Muscle layer of duodenum (tissue), 2 donors: ENCODE measurements at regions not wholly inside any gene's neighbourhood (a gene's known extent, or its start where the extent isn't known, plus 50 kb on each side); places are given as distances from the start of the nearest gene placed in this dataset.
"Not testable (repeated sequence)": the region's sequence is repeated elsewhere in the genome, so short reads cannot be mapped to it uniquely, and the experiment has no call there.

ENCODE experiments used
- H3K27ac ChIP-seq: one replicate; pipeline ENCODE4 v1.7.0; 2013; ENCODE audit warnings: mild to moderate bottlenecking, low read length
- H3K27me3 ChIP-seq: one replicate; pipeline ENCODE4 v1.7.0; 2013; ENCODE audit warnings: low read depth, mild to moderate bottlenecking, control low read depth, low read length
- H3K36me3 ChIP-seq, 2 donors: one replicate each; pipeline ENCODE4 v1.7.0; 2013; ENCODE audit warnings: low read length in 2 of 2, control low read depth in 1 of 2, mild to moderate bottlenecking in 1 of 2; ENCODE audit not compliant: insufficient read depth in 2 of 2, control insufficient read depth in 1 of 2
- H3K4me1 ChIP-seq, 2 donors: one replicate each; pipeline ENCODE4 v1.7.0; 2013; ENCODE audit warnings: low read length in 2 of 2, mild to moderate bottlenecking in 2 of 2, control low read depth in 1 of 2, moderate library complexity in 1 of 2; ENCODE audit not compliant: insufficient read depth in 2 of 2, control insufficient read depth in 1 of 2
- H3K4me3 ChIP-seq, 2 donors: one replicate each; pipeline ENCODE4 v1.7.0; 2013; ENCODE audit warnings: low read length in 2 of 2, low read depth in 1 of 2, mild to moderate bottlenecking in 1 of 2
- H3K9me3 ChIP-seq, 2 donors: one replicate each; pipeline ENCODE4 v1.7.0; 2013; ENCODE audit warnings: low read length in 2 of 2, control low read depth in 1 of 2, mild to moderate bottlenecking in 1 of 2; ENCODE audit not compliant: control insufficient read depth in 1 of 2
- donor health status: healthy.

DNA sequence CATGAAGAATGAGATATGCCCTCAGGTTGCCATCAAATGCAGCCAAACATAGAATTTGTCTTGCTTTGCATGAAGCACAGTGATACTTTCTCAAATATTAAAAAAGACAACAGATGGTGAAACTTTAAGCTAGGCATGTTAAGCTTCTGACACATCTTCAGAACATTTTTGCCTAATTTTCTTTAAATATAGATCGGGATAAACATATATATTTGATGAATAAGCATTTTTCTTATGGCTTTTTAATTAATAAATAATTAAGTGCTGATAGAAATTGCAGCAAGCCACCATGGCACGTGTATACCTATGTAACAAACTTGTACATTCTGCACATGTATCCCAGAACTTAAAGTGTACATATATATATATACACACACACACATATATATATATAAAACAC, 831.2 kb upstream of the PCDH10 start:
- Histone ChIP-seq H3K27me3 (no peaks in the 10 kb centered on the region), H3K4me1 (no peaks in the 10 kb centered on the region), H3K4me3 (no peak overlapping the region), H3K9me3 (no peaks in the 10 kb centered on the region), H3K36me3 (no peaks in the 10 kb centered on the region), H3K27ac (no peak overlapping the region)

DNA sequence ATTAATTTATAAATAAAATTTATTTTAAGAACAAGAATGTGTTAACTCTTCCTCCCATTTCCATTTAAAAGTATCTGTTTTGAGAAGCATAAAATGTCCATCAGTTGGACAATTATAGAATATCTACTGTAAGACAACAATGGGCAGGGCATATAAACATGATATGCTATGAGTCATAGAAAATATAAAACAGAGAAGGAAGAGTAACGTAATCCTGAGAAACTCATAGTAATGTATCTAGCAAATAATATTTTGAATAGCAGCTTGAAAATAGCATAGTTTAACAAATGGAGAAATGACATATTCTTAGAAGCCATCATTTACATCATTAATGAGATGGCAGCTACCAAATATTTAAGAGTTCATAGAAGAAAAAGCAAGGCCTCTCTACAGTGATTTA, 820.3 kb upstream of the PCDH10 start:
- no peaks in the 10 kb centered on the region for H3K9me3 ChIP-seq
- H3K4me3 ChIP-seq, result no peak overlapping the region
- no peaks in the 10 kb centered on the region for H3K36me3 ChIP-seq

GRCh38 chr4:132330994-132331393, 818.1 kb upstream of the PCDH10 start:
- H3K27ac ChIP-seq, result no peak overlapping the region
- no peaks in the 10 kb centered on the region for H3K9me3 ChIP-seq
- H3K27me3 ChIP-seq, result no peaks in the 10 kb centered on the region
- H3K36me3 ChIP-seq, result no peaks in the 10 kb centered on the region
- H3K4me1 ChIP-seq, result no peaks in the 10 kb centered on the region
- H3K4me3 ChIP-seq, result no peak overlapping the region

More for the DNA sequence above, 820.3 kb upstream of the PCDH10 start:
- Histone ChIP-seq H3K27ac (no peak overlapping the region), H3K27me3 (no peaks in the 10 kb centered on the region), H3K4me1 (no peaks in the 10 kb centered on the region)

GRCh38 chr4:132332932-132333723, 816.0 kb upstream of the PCDH10 start:
- H3K27me3 ChIP-seq, result no peaks in the 10 kb centered on the region
- no peaks in the 10 kb centered on the region for H3K36me3 ChIP-seq
- H3K9me3 ChIP-seq, result no peaks in the 10 kb centered on the region
- no peak overlapping the region for H3K27ac ChIP-seq
- H3K4me3 ChIP-seq, result no peak overlapping the region
- H3K4me1 ChIP-seq, result no peaks in the 10 kb centered on the region

DNA sequence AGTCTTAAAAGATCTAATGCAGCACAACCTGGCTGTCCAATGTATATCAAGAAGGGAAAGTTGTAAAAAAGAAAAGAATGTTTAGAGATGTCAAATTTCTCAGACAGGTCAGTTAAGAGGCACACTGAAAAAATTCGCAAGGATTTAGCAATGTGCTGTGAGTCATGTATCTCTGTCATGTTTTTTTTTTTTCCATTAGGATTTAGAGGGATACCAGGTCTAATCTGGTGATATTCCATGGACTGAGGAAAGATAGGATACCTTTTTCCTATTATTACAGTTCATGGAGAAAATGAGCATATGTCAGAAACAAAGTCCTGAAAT, 815.4 kb upstream of the PCDH10 start:
- no peak overlapping the region for H3K4me3 ChIP-seq
- no peaks in the 10 kb centered on the region for H3K4me1 ChIP-seq
- H3K27me3 ChIP-seq, result no peaks in the 10 kb centered on the region
- no peaks in the 10 kb centered on the region for H3K9me3 ChIP-seq
- no peak overlapping the region for H3K27ac ChIP-seq
- no peaks in the 10 kb centered on the region for H3K36me3 ChIP-seq

DNA sequence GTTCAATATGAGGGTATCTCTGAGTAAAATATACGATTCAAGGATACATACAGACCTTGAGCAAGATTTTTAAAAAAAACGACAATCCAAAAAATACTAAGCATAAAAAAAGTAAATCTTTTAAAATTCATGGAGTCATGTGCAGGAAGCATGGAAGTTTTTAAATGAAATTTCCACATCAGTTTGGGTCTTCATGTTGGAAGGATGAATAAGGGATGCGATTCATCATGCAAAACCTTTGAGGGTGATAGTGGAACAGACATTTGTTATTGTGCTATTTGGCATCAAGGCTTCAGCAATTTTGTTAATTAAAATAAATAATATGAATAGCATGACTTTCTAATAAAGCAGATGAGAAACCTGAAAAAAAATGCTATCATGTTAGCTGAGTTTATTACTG, 815.0 kb upstream of the PCDH10 start:
- no peaks in the 10 kb centered on the region for H3K9me3 ChIP-seq
- no peak overlapping the region for H3K4me3 ChIP-seq
- H3K27ac ChIP-seq, result no peak overlapping the region
- H3K4me1 ChIP-seq, result no peaks in the 10 kb centered on the region
- H3K36me3 ChIP-seq, result no peaks in the 10 kb centered on the region
- H3K27me3 ChIP-seq, result no peaks in the 10 kb centered on the region

DNA sequence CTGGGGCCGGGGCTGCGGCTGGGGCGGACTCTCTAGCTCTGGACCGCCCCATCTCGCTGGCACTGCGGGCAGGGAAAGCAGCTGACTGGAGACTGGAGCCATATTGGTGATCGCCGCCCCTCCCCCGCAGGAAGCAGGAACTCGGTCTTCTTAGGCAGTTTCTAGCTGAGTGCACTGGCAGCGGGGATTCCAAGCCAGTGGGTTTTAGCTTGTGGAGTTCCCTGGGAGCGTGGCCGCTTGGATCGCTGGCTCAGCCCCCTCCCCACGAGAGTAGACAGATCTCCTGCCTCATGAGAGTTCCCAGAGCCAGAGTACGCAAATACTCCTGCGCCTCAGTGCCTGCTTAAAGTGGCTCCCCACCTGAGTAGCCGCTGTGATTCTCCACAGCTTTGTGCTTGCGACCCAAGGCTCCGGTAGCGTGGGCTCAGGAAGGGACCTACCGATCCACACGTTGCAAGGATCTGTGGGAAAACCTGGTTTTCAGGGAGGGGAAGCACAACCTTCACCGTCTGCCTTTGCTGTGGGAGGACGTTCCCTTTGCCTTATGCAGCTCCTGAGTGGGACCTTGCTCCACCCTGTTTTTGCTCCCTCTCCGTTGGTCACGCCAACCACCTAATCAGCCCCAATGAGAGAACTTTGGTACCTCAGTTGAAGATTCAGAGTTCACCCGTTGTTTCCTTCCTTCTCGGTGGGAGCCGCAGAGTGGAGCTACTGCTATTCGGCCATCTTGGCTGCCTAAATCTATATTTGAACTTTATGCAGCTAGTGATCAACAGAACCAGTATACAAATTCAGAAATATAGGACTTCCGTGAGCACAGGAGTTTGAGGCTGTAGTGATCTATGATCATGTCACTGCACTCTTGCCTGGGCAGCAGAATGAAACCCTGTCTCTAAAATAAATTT, 803.9 kb upstream of the PCDH10 start:
- H3K36me3 ChIP-seq, result no peaks in the 10 kb centered on the region
- H3K27me3 ChIP-seq, result no peaks in the 10 kb centered on the region
- no peaks in the 10 kb centered on the region for H3K4me1 ChIP-seq
- no peak overlapping the region for H3K4me3 ChIP-seq
- no peak overlapping the region for H3K27ac ChIP-seq
- peaks cover 0 to 8% of the 10 kb centered on the region in 2 donors for H3K9me3 ChIP-seq

DNA sequence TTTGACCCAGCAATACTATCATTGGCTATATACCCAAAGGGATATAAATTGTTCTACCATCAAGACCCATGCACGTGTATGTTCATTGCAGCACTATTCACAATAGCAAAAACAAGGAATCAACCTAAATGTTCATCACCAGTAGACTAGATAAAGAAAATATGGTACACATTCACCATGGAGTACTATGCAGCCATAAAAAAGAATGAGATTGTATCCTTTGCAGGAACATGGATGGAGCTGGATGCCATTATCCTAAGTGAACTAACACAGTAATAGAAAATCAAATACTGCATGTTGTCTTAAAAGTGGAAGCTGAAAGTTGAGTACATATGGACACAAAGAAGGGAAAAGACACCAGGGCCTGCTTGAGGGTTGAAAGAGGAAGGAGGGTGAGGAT, 803.1 kb upstream of the PCDH10 start:
- H3K9me3 ChIP-seq, result peaks cover 0 to 8% of the 10 kb centered on the region in 2 donors
- H3K4me3 ChIP-seq, result no peak overlapping the region
- H3K27me3 ChIP-seq, result no peaks in the 10 kb centered on the region
- no peak overlapping the region for H3K27ac ChIP-seq
- no peaks in the 10 kb centered on the region for H3K4me1 ChIP-seq
- H3K36me3 ChIP-seq, result no peaks in the 10 kb centered on the region

GRCh38 chr4:132351606-132352005, 797.5 kb upstream of the PCDH10 start:
- not testable (repeated sequence) for H3K4me3 ChIP-seq, H3K36me3 ChIP-seq, H3K27ac ChIP-seq, H3K27me3 ChIP-seq, H3K4me1 ChIP-seq
- H3K9me3 ChIP-seq, result peaks cover 0 to 16% of the 10 kb centered on the region in 2 donors

DNA sequence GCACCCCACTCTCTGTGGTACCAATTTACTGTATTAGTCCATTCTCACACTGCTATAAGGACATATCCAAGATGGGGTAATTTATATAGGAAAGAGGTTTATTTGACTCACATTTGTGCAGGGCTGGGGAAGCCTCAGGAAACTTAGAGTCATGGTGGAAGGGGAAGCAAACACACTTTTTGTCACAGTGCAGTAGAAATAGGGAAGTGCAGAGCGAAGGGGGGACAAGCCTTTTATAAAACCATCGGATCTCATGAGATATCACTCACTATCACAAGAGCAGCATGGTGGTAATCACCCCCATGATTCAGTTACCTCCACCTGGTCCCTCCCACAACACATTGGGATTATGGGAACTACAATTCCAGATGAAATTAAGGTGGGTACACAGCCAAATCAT, 766.9 kb upstream of the PCDH10 start:
- Histone ChIP-seq H3K36me3 (no peaks in the 10 kb centered on the region), H3K4me1 (no peaks in the 10 kb centered on the region), H3K27me3 (no peaks in the 10 kb centered on the region), H3K27ac (no peak overlapping the region), H3K9me3 (no peaks in the 10 kb centered on the region), H3K4me3 (no peak overlapping the region)

- Histone ChIP-seq H3K9me3 (no peaks in the 10 kb centered on the region), H3K36me3 (no peaks in the 10 kb centered on the region), H3K4me3 (no peak overlapping the region), H3K27ac (no peak overlapping the region), H3K27me3 (no peaks in the 10 kb centered on the region), H3K4me1 (no peaks in the 10 kb centered on the region)
Measured at GRCh38 chr4:132383571-132384199, 765.4 kb upstream of the PCDH10 start.
